OCI-LY7 (cell line): ENCODE measurements at regions not wholly inside any gene's neighbourhood (a gene's known extent, or its start where the extent isn't known, plus 50 kb on each side); places are given as distances from the start of the nearest gene placed in this dataset.

ENCODE experiments used
- CTCF ChIP-seq: fragments of 200-600 bp; sonication (generic); conservative IDR thresholded peaks from 2 replicates; pipeline ENCODE4 v1.5.1; 2014; ENCODE audit warnings: mild to moderate bottlenecking, antibody characterized with exemption, low read length, moderate library complexity, mixed read lengths
- EZH2phosphoT487 ChIP-seq: fragments of 200-600 bp; sonication (generic); IDR thresholded peaks from 2 replicates; pipeline ENCODE4 v1.6.1; 2018; ENCODE audit warnings: low read depth, borderline replicate concordance, mild to moderate bottlenecking, mixed run types, antibody characterized with exemption, low read length, moderate library complexity, mixed read lengths

GRCh38 chr19:30174357-30174645, 197.9 kb upstream of the ZNF536 start:
- TF ChIP-seq CTCF = no peak
- no peak for TF ChIP-seq EZH2phosphoT487
